Sigmoid colon (tissue), 6 donors: ENCODE measurements at regions not wholly inside any gene's neighbourhood (a gene's known extent, or its start where the extent isn't known, plus 50 kb on each side); places are given as distances from the start of the nearest gene placed in this dataset.

ENCODE experiments used
- DNase-seq: peaks from one replicate; pipeline ENCODE4 v3.0.0-alpha.2; 2019
- H3K27ac ChIP-seq, 4 donors: fragments of 200-600 bp; sonication (generic); one replicate each; pipeline ENCODE4 v1.5.1; 2016 to 2019; ENCODE audit warnings: mild to moderate bottlenecking in 1 of 4
- H3K27me3 ChIP-seq, 3 donors: fragments of 200-600 bp; sonication (generic); one replicate each; pipeline ENCODE4 v1.5.1; 2019; ENCODE audit warnings: mild to moderate bottlenecking in 1 of 3
- H3K36me3 ChIP-seq, 4 donors: fragments of 200-600 bp; sonication (generic); one replicate each; pipeline ENCODE4 v1.5.1; 2016 to 2019
- H3K4me1 ChIP-seq, 4 donors: fragments of 200-600 bp; sonication (generic); one replicate each; pipeline ENCODE4 v1.5.1; 2017 to 2019
- H3K4me3 ChIP-seq, 4 donors: fragments of 200-600 bp; sonication (generic); one replicate each; pipeline ENCODE4 v1.5.1; 2017 to 2019; ENCODE audit warnings: mild to moderate bottlenecking in 2 of 4, moderate library complexity in 1 of 4
- H3K9me3 ChIP-seq, 4 donors: fragments of 200-600 bp in 3 of 4; sonication (generic) in 3 of 4; one replicate each; pipeline versions ENCODE4 v1.5.1 to v1.6.1; 2013 to 2019
- CTCF ChIP-seq, 4 experiments: fragments of 450-650 bp in 3 of 4; fragments of 200-600 bp in 1 of 4; IDR thresholded peaks; one replicate each; pipeline ENCODE4 v1.5.1; 2016 to 2019; ENCODE audit warnings: antibody characterized with exemption in 4 of 4, mild to moderate bottlenecking in 3 of 4, moderate library complexity in 2 of 4
- EP300 ChIP-seq, 4 donors: sonication (generic); formaldehyde crosslinking; IDR thresholded peaks; one replicate each; pipeline ENCODE4 v1.6.1; 2017; ENCODE audit warnings: antibody characterized with exemption in 4 of 4
- POLR2A ChIP-seq, 2 donors: fragments of 450-650 bp; IDR thresholded peaks; one replicate each; pipeline ENCODE4 v1.6.1; 2016; ENCODE audit warnings: antibody characterized with exemption in 2 of 2, mild to moderate bottlenecking in 2 of 2, moderate library complexity in 2 of 2
- POLR2AphosphoS5 ChIP-seq, 4 donors: sonication (generic); formaldehyde crosslinking; IDR thresholded peaks; one replicate each; pipeline ENCODE4 v1.6.1; 2017; ENCODE audit warnings: antibody characterized with exemption in 4 of 4
- WGBS, 2 donors: extraction: QIAGEN DNeasy Blood & Tissue Kit; methylation state at CpG; one replicate each; pipeline ENCODE4 v1.1.7; 2013; 5-methylcytosine and 5-hydroxymethylcytosine counted together
- intact Hi-C: fragments of 100-400 bp; cut with DNase I; formaldehyde crosslinking; loops from one replicate; pipeline ENCODE4 v1.15.1; 2023
- donor health status: healthy with polysubstance abuse.
- donor health status: healthy.

- Histone ChIP-seq H3K4me1 (no peaks in the 10 kb centered on the region), H3K9me3 (peaks cover 0 to 5% (median under 1%) of the 10 kb centered on the region in 4 donors), H3K4me3 (no peak overlapping the region), H3K27ac (no peak overlapping the region), H3K36me3 (no peaks in the 10 kb centered on the region), H3K27me3 (no peaks in the 10 kb centered on the region)
- no peak for DNase-seq
- intact Hi-C loops: no loop called here
- TF ChIP-seq POLR2AphosphoS5 (IDR thresholded peaks at IDR 0.05) (no peak), EP300 (IDR thresholded peaks at IDR 0.05) (no peak), POLR2A (IDR thresholded peaks at IDR 0.05) (no peak), CTCF (IDR thresholded peaks at IDR 0.05) (no peak)
- WGBS, 2 donors: 30 to 54% methylated on average over 1 of the region's 1 CpG
These were observed 303.6 kb downstream of the PRDM2 start for GRCh38 chr1:14003552-14003951.

- no peak overlapping the region for H3K27ac ChIP-seq
- H3K4me1 ChIP-seq: no peaks in the 10 kb centered on the region
- H3K36me3 ChIP-seq: no peaks in the 10 kb centered on the region
- DNase-seq: no peak
- H3K27me3 ChIP-seq: no peaks in the 10 kb centered on the region
- TF ChIP-seq POLR2AphosphoS5 (IDR thresholded peaks at IDR 0.05) (no peak), CTCF (IDR thresholded peaks at IDR 0.05) (no peak), POLR2A (IDR thresholded peaks at IDR 0.05) (no peak), EP300 (IDR thresholded peaks at IDR 0.05) (no peak)
- H3K4me3 ChIP-seq: no peak overlapping the region
- WGBS, 2 donors: 65 to 75% methylated on average over 3 of the region's 3 CpGs
- no peaks in the 10 kb centered on the region for H3K9me3 ChIP-seq
- intact Hi-C loops: no loop called here
These were observed 309.6 kb downstream of the PRDM2 start for GRCh38 chr1:14009582-14009981.

- DNase-seq: no peak
- Histone ChIP-seq H3K27me3 (no peaks in the 10 kb centered on the region), H3K4me1 (no peaks in the 10 kb centered on the region), H3K27ac (no peak overlapping the region), H3K36me3 (no peaks in the 10 kb centered on the region), H3K4me3 (no peak overlapping the region), H3K9me3 (no peaks in the 10 kb centered on the region)
- no peak for TF ChIP-seq EP300 (IDR thresholded peaks at IDR 0.05)
- no peak for TF ChIP-seq CTCF (IDR thresholded peaks at IDR 0.05)
- TF ChIP-seq POLR2AphosphoS5 (IDR thresholded peaks at IDR 0.05): no peak
- no peak for TF ChIP-seq POLR2A (IDR thresholded peaks at IDR 0.05)
- intact Hi-C loops: no loop called here
These were observed 310.5 kb downstream of the PRDM2 start for GRCh38 chr1:14010476-14010875.

GRCh38 chr1:14011132-14011531, 311.1 kb downstream of the PRDM2 start:
- Histone ChIP-seq H3K27ac (no peak overlapping the region), H3K36me3 (no peaks in the 10 kb centered on the region), H3K4me1 (no peaks in the 10 kb centered on the region), H3K4me3 (no peak overlapping the region), H3K9me3 (no peaks in the 10 kb centered on the region), H3K27me3 (no peaks in the 10 kb centered on the region)
- 69 to 86% methylated on average over 9 of the region's 9 CpGs for WGBS, 2 donors
- no peak for TF ChIP-seq POLR2AphosphoS5 (IDR thresholded peaks at IDR 0.05)
- TF ChIP-seq EP300 (IDR thresholded peaks at IDR 0.05): no peak
- no peak for TF ChIP-seq POLR2A (IDR thresholded peaks at IDR 0.05)
- no peak for TF ChIP-seq CTCF (IDR thresholded peaks at IDR 0.05)
- intact Hi-C loops: no loop called here
- DNase-seq: no peak

- H3K4me3 ChIP-seq: no peak overlapping the region
- no peaks in the 10 kb centered on the region for H3K36me3 ChIP-seq
- no peaks in the 10 kb centered on the region for H3K27me3 ChIP-seq
- H3K9me3 ChIP-seq: no peaks in the 10 kb centered on the region
- intact Hi-C loops: no loop called here
- H3K27ac ChIP-seq: no peak overlapping the region
- H3K4me1 ChIP-seq: no peaks in the 10 kb centered on the region
- DNase-seq: no peak
- TF ChIP-seq EP300 (IDR thresholded peaks at IDR 0.05): no peak
- no peak for TF ChIP-seq POLR2AphosphoS5 (IDR thresholded peaks at IDR 0.05)
- TF ChIP-seq CTCF (IDR thresholded peaks at IDR 0.05): no peak
- no peak for TF ChIP-seq POLR2A (IDR thresholded peaks at IDR 0.05)
These were observed 311.9 kb downstream of the PRDM2 start for GRCh38 chr1:14011888-14012287.
